Gastrocnemius medialis (tissue), 4 donors: ENCODE measurements at regions not wholly inside any gene's neighbourhood (a gene's known extent, or its start where the extent isn't known, plus 50 kb on each side); places are given as distances from the start of the nearest gene placed in this dataset.

Source experiments
- ATAC-seq, 2 donors: fragments of 150-250 bp; one replicate each; pipeline ENCODE4 v1.9.1; 2016
- DNase-seq, 2 donors: peaks; one replicate each; pipeline ENCODE4 v3.0.0-alpha.2; 2019
- H3K27ac ChIP-seq, 4 donors: fragments of 200-600 bp; sonication (generic); 1 replicate in 1 of 4; 2 replicates in 3 of 4; pipeline ENCODE4 v1.5.1; 2016 to 2018; ENCODE audit warnings: mild to moderate bottlenecking in 2 of 4, moderate library complexity in 1 of 4
- H3K27me3 ChIP-seq, 3 donors: fragments of 200-600 bp; sonication (generic) in 2 of 3; 1 replicate in 1 of 3; 2 replicates in 2 of 3; pipeline versions ENCODE4 v1.5.1 to v1.6.0; 2016 to 2019; ENCODE audit warnings: mild to moderate bottlenecking in 1 of 3, moderate library complexity in 1 of 3
- H3K36me3 ChIP-seq, 2 donors: fragments of 200-600 bp; sonication (generic) in 1 of 2; one replicate each; pipeline ENCODE4 v1.5.1; 2017 to 2018
- H3K4me1 ChIP-seq, 2 donors: fragments of 200-600 bp; sonication (generic) in 1 of 2; one replicate each; pipeline ENCODE4 v1.5.1; 2016 to 2017; ENCODE audit warnings: mild to moderate bottlenecking in 2 of 2
- H3K4me3 ChIP-seq, 4 donors: fragments of 200-600 bp; sonication (generic) in 3 of 4; 1 replicate in 1 of 4; 2 replicates in 3 of 4; pipeline ENCODE4 v1.5.1; 2016 to 2019; ENCODE audit warnings: mild to moderate bottlenecking in 2 of 4
- H3K9me3 ChIP-seq, 3 donors: fragments of 200-600 bp; sonication (generic) in 2 of 3; 1 replicate in 1 of 3; 2 replicates in 2 of 3; pipeline ENCODE4 v1.5.1; 2016 to 2019
- POLR2A ChIP-seq, 2 donors: fragments of 450-650 bp; IDR thresholded peaks; one replicate each; pipeline ENCODE4 v1.6.1; 2017; ENCODE audit warnings: antibody characterized with exemption in 2 of 2, mild to moderate bottlenecking in 2 of 2, moderate library complexity in 2 of 2
- in situ Hi-C, 4 donors: fragments of 200-750 bp; cut with MboI; loops; one replicate each; pipeline versions ENCODE4 v1.15.0 to v1.8.0; 2017; ENCODE audit warnings: low sequenced_read_pairs in 4 of 4
- intact Hi-C: fragments of 100-400 bp; cut with DNase I; formaldehyde crosslinking; loops from one replicate; pipeline ENCODE4 v1.15.1; 2023; ENCODE audit warnings: low total_unique reads
- TF ChIP-seq, protein P1 (sequence below), 5 experiments: fragments of 450-650 bp in 3 of 5; fragments of 200-600 bp in 2 of 5; sonication (generic) in 2 of 5; IDR thresholded peaks in 4 of 5; conservative IDR thresholded peaks in 1 of 5; 1 replicate in 4 of 5; 2 replicates in 1 of 5; pipeline ENCODE4 v1.5.1; 2016 to 2019; ENCODE audit warnings: antibody characterized with exemption in 5 of 5, mild to moderate bottlenecking in 3 of 5, moderate library complexity in 3 of 5

DNA sequence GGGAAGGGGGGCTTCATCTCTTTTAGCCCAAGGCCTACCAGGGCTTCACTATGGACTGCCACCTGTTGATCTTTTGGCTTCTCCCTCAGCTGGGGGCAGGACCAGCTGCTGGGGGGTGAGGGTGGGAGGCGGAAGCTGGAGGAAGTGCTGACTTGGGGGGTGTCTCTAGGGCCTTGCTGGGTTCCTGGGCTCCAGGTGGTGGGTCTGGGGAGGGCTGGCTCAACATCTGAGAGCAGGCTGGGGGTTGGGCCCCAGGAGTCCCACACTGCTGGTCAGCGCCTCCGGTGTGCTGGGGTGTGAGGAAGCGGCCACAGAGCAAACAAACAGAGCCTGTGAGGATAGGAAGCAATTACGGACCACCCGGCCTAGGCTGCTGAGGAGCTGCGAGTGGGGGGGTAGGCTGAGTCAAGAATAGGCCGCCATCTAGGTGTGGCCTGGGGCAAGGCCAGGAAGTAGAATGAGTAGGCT lies 85.7 kb downstream of the EFNB1 start:
- Histone ChIP-seq H3K4me3 (no peak overlapping the region), H3K27me3 (no peaks in the 10 kb centered on the region), H3K27ac (no peak overlapping the region), H3K4me1 (no peaks in the 10 kb centered on the region), H3K36me3 (no peaks in the 10 kb centered on the region), H3K9me3 (no peaks in the 10 kb centered on the region)
- DNase-seq (no peak), ATAC-seq (no peak)
- in situ Hi-C loops (no loop called here), intact Hi-C loops (no loop called here)
- no peak for TF ChIP-seq POLR2A (IDR thresholded peaks at IDR 0.05)
- TF ChIP-seq, protein P1, sequence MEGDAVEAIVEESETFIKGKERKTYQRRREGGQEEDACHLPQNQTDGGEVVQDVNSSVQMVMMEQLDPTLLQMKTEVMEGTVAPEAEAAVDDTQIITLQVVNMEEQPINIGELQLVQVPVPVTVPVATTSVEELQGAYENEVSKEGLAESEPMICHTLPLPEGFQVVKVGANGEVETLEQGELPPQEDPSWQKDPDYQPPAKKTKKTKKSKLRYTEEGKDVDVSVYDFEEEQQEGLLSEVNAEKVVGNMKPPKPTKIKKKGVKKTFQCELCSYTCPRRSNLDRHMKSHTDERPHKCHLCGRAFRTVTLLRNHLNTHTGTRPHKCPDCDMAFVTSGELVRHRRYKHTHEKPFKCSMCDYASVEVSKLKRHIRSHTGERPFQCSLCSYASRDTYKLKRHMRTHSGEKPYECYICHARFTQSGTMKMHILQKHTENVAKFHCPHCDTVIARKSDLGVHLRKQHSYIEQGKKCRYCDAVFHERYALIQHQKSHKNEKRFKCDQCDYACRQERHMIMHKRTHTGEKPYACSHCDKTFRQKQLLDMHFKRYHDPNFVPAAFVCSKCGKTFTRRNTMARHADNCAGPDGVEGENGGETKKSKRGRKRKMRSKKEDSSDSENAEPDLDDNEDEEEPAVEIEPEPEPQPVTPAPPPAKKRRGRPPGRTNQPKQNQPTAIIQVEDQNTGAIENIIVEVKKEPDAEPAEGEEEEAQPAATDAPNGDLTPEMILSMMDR (IDR thresholded peaks at IDR 0.05 in 4 of 5, conservative IDR thresholded peaks at IDR 0.05 in 1 of 5): no peak

DNA sequence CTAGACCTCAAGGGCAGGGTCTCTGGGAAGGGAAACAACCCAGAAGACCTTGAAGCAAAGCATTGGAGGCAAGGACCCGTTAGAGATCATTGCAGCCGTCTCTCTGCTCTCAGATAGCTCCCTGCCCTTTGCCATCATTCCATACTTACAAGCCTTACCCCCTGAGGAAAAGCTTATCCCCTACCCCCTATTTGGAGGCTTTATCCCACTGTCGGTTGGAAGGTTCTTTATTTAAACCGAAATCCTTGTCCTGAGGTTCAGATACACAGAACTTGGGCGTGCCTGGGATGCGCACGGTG lies 84.4 kb downstream of the EFNB1 start:
- H3K27me3 ChIP-seq: no peaks in the 10 kb centered on the region
- in situ Hi-C loops: no loop called here
- H3K27ac ChIP-seq: no peak overlapping the region
- ATAC-seq (no peak), DNase-seq (no peak)
- intact Hi-C loops: no loop called here
- no peaks in the 10 kb centered on the region for H3K4me1 ChIP-seq
- H3K4me3 ChIP-seq: no peak overlapping the region
- no peaks in the 10 kb centered on the region for H3K36me3 ChIP-seq
- TF ChIP-seq, protein P1 (IDR thresholded peaks at IDR 0.05 in 4 of 5, conservative IDR thresholded peaks at IDR 0.05 in 1 of 5): no peak
- no peak for TF ChIP-seq POLR2A (IDR thresholded peaks at IDR 0.05)
- H3K9me3 ChIP-seq: no peaks in the 10 kb centered on the region

DNA sequence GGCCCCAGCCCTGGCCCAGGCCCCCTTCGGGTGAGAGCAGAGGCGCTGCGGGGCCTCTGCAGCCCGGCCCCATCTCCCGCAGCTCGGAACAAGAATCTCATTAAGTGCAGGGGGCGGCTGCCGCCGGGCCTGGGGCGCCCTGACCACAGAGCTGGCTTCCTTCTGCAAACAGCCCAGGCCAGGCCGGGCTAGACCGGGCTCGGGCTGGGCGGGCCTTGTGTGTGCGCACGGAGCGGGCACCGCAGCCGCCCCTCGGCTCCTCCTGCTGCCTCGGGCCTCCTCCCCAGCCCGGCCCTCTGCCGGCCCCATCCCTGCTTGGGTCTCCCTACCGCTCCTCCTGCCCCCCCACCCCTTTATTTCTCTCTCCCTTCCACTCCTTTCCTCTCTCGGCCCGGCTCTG lies 83.3 kb downstream of the EFNB1 start:
- Histone ChIP-seq H3K4me3 (no peak overlapping the region), H3K36me3 (no peaks in the 10 kb centered on the region), H3K27me3 (no peaks in the 10 kb centered on the region), H3K4me1 (no peaks in the 10 kb centered on the region), H3K9me3 (no peaks in the 10 kb centered on the region), H3K27ac (no peak overlapping the region)
- ATAC-seq (no peak), DNase-seq (no peak)
- in situ Hi-C loops: no loop called here
- TF ChIP-seq, protein P1 (IDR thresholded peaks at IDR 0.05 in 4 of 5, conservative IDR thresholded peaks at IDR 0.05 in 1 of 5): no peak
- no peak for TF ChIP-seq POLR2A (IDR thresholded peaks at IDR 0.05)
- intact Hi-C loops: no loop called here

DNA sequence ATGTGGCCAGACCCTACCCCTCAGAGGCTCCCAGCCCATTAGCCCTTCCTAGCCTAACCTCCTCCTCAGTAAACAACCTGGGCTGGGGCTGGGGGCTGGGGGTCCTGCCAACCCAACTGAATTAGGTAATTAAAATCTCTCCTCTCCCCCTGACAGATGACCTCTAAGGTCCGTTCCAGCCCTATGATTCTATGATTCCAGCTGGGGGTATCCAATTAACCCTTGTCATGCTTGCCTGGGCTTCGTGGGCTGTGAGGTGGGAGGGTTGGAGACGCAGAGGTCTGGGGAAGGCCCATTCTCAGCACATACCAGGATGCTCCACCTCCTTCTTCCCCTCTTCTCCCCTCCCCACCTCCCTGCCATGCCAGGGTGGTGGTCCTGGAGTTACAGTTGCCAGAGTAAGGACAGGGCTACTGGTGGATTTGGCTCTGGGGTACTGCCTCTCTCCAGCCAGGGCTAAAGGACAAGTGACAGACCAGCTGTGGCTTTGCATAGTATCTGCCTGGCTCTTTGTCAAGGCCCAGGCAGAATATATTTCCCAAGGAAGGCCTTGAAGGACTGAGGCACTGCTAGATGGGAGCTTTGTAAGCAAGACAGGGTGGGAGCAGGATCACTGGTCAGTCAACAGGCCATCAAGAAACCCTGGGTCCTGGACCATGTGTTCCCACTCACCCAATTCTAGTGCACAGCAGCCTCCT lies 82.1 kb downstream of the EFNB1 start:
- Histone ChIP-seq H3K9me3 (no peaks in the 10 kb centered on the region), H3K27ac (no peak overlapping the region), H3K4me3 (no peak overlapping the region), H3K27me3 (no peaks in the 10 kb centered on the region), H3K4me1 (no peaks in the 10 kb centered on the region), H3K36me3 (no peaks in the 10 kb centered on the region)
- no peak for ATAC-seq
- in situ Hi-C loops (no loop called here), intact Hi-C loops (no loop called here)
- no peak for DNase-seq
- no peak for TF ChIP-seq POLR2A (IDR thresholded peaks at IDR 0.05)
- TF ChIP-seq, protein P1 (IDR thresholded peaks at IDR 0.05 in 4 of 5, conservative IDR thresholded peaks at IDR 0.05 in 1 of 5): no peak

DNA sequence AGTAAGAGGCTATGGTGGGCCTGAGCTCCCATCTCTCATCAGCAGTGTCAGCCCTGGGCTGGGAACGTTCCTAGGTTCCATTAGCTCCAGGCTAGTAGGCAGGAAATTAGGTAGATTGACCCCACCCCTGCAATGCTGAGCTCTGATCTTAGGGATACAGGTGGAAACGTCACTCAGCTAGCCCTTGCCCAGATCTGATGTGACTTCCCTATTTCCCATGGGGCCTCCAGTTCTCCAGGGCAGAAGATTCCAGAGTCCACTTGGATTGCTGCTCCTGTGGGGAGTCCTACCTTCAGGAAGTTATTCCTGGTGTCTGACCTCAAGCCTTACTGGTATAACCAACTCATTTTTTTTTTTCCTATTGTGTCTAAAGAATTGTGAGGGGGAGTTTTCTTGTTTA lies 81.1 kb downstream of the EFNB1 start:
- DNase-seq: no peak

More for the DNA sequence above, 81.1 kb downstream of the EFNB1 start:
- Histone ChIP-seq H3K4me3 (no peak overlapping the region), H3K27ac (no peak overlapping the region), H3K4me1 (no peaks in the 10 kb centered on the region), H3K36me3 (no peaks in the 10 kb centered on the region), H3K9me3 (no peaks in the 10 kb centered on the region), H3K27me3 (no peaks in the 10 kb centered on the region)
- intact Hi-C loops: no loop called here
- in situ Hi-C loops: no loop called here
- no peak for ATAC-seq
- no peak for TF ChIP-seq POLR2A (IDR thresholded peaks at IDR 0.05)
- TF ChIP-seq, protein P1 (IDR thresholded peaks at IDR 0.05 in 4 of 5, conservative IDR thresholded peaks at IDR 0.05 in 1 of 5): no peak
